HG03103 (cell line): ENCODE measurements at regions not wholly inside any gene's neighbourhood (a gene's known extent, or its start where the extent isn't known, plus 50 kb on each side); places are given as distances from the start of the nearest gene placed in this dataset.
"Not testable (repeated sequence)": the region's sequence is repeated elsewhere in the genome, so short reads cannot be mapped to it uniquely, and the experiment has no call there.

Experiments
- ATAC-seq: cut with Tn5 transposase; IDR thresholded peaks from one replicate; pipeline ENCODE4 v1.9.1; 2021; ENCODE audit warnings: low read depth; ENCODE audit not compliant: unreplicated experiment

DNA sequence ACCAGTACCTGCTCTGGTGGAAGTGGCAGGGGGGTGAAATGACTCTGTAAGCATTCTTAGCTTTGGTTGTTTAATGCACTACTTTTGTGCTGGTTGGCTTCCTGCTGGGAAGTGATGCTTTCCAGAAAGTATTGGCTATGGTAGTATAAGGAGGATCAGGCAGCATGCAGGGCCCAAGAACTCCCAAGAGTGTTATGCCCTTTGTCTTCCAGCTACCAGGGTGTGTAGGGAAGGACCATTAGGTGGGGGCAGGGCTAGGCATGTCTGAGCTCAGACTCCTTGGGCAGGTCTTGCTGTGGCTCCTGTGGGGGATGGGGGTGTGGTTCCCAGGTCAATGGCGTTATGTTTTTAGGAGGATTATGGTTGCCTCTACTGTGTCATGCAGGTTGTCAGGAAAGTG is 135.8 kb upstream of the TRPC7 start:
- no peak for ATAC-seq

DNA sequence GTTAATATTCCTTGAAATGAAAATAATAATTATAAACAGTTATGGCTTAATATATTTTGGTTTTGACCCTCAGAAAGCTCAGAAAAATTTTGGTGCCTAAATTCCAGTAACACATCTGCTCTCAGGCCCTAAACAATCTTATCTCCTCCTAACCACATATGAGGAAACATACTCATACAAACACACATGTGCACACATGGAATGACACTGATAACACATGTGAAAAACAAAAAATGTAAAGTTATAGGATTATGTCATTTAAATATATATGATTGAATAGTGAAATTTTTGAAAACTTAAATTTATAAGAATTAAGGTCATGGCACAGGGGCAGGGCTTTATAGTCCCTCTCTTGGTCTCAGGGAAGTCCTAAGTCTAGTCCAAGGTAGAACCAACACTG is 127.2 kb upstream of the TRPC7 start:
- no peak for ATAC-seq

DNA sequence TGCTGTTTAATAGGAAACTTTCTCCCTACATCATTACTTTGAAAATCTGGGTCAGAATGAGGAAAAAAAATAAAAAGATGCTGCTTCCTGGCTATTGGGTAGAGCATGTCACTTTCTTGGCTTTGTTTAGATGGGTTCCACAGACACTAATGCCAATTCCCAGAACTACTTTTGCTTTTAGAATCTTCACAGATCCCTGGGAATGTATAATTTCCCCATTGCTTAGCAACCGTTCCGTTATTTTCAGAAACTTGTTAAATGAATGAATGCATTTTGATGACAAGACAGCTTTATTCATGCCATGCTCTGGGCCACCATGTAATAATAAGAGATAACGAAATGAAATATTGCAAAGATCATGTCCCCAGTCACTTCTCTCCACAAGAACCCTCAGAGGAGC is 126.5 kb upstream of the TRPC7 start:
- no peak for ATAC-seq

DNA sequence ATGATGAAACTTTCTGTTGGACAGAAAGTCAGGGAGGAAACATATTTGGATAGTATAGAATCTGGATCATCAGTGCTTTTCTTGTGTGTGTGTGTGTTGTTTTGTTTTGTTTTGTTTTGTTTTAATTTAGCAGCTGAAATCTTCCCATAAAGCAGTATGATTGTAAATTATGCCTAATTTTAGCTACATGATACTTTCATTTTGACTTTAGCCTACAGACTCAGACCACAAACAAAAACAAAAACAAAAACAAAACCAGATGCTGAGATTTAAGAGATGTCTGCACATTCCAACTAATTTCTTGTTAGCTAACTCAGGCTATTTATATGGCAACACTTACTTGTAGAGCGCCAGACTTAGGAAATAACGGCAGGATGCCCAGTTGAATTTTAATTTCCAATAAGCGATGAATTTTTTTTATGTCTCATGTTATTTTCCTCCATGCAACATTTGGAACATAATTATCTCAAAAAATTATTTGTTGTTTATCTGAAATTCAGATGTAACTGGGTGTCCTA is 119.5 kb upstream of the TRPC7 start:
- ATAC-seq: no peak

DNA sequence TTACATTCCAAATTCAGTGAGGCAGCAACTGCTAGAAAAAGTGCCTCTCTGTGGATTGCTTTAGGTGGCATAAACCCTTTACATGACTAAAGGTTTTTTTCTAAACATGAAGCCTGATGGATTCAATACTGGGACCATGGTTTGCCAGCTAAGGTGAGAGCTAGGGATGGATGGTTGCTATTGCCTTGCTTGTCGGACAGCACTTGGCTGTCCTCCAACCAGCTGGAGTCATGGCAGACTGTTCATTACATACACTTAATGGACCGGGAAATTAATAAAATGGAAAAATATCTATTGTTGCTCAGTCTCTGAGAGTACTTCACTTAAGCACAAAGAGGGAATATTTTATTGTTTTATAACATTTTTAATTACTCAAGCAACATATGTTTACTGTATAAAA is 116.9 kb upstream of the TRPC7 start:
- ATAC-seq: no peak

DNA sequence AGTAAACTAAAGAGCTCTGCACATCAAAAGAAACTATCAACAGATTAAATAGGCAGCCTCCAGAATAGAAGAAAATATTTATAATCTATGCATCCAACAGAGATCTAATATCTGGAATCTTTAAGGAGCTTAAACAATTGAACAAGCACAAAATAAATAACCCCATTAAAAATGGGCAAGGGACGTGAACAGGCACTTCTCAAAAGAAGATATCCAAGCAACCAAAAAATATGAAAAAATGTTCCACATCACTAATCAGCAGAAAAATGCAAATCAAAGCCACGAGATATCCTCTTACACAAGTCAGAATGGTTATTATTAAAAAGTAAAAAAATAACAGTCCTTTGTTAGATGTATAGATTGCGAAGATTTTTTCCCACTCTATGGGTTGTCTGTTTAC is 109.1 kb upstream of the TRPC7 start:
- ATAC-seq: no peak

DNA sequence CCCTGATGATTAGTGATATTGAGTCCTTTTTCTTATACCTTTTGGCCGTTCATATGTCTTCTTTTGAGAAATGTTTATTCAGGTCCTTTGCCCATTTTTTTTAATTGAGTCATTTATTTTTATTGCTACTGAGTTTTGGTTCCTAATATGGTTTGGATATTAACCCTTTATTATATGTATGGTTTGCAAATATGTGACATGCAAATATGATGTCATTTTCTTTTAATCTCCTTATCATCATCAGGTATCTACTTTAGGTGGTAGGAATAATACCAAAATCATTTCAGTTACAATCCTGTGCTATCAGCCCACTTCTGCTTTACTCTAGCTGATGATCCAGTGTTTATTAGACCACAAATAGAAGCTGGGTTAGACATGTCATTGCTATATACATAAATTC is 102.3 kb upstream of the TRPC7 start:
- ATAC-seq: no peak

DNA sequence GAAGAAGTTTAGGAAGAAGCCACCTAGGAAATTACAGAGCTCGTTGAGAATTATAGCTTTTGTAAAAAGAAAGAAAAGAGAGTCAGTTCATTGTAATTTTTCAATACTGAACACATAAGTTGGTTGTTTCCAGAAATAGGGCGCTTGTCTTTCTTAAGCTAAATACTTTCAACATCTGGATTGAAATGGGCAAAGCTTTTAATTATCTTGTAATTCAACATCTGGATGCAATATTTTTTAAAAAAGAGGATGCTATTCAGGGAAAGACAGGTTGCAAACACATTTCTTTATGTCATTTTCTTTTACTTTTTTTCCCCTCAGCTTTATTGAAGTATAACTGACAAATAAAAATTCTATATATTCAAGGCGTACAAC is 100.7 kb upstream of the TRPC7 start:
- no peak for ATAC-seq

DNA sequence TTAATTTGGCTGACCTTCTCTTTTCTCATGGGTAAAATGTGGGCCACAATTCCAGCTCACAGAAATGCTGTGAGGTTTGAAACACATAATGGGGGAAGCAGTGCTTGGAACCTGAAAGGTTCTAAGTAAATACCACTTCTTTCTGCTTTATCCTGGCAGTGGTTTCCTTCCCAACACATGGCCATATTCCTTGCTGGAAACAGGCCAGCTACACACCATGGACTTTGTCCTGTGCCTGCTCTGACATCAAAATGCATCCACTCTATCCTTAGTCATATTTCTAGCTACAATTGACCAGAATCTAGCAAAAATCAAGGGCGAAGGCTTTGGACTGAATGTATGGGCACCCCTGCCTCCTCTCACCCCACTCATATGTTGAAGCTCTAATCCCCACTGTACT is 93.1 kb upstream of the TRPC7 start:
- ATAC-seq: no peak

DNA sequence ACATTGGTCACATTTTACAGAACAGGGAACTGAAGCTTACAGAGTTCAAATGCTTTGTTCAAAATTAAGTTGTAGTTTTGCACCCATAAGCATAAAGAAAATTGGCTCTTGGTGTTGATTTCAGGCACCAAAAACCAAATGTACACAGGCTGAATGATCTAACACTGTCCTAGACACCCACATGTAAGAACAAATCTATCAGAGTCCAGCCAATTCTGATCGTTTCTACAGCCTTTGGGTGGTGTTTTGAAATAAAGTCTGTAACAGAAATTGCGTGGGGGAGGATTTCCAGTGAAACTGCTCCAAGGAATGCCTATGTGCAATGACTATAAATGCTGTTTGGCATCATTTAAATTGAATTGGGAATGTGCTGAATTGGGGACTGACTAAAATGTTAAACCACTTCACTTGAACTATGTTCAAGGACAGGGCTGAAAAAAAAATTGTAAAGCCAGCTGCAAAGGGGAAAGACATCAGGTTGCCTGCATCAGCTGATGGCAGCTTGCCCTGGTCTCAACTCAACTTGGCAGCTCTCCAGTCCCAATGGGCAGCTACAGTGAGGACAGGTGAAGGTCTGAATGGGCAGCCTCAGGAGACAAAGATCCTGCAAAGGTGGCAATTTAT is 92.2 kb upstream of the TRPC7 start:
- no peak for ATAC-seq

DNA sequence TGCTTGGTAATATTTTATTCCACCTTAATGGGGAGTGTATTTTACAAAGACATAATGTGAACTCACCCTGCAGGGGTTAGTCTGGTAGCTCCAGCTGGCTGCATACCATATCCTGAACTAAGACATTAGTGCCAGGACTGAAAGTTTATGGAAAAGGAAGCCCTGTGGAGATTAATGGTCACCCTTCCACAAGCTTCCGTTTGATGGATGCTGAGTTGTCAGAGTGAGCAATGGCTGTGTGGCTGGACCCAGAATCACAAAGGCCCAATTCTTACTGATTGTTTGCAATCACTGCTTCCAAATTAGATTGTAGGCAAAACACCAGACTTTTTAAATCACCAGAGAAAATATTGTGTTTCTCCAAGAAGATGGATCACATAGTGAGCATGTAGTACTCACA is 90.1 kb upstream of the TRPC7 start:
- no peak for ATAC-seq

DNA sequence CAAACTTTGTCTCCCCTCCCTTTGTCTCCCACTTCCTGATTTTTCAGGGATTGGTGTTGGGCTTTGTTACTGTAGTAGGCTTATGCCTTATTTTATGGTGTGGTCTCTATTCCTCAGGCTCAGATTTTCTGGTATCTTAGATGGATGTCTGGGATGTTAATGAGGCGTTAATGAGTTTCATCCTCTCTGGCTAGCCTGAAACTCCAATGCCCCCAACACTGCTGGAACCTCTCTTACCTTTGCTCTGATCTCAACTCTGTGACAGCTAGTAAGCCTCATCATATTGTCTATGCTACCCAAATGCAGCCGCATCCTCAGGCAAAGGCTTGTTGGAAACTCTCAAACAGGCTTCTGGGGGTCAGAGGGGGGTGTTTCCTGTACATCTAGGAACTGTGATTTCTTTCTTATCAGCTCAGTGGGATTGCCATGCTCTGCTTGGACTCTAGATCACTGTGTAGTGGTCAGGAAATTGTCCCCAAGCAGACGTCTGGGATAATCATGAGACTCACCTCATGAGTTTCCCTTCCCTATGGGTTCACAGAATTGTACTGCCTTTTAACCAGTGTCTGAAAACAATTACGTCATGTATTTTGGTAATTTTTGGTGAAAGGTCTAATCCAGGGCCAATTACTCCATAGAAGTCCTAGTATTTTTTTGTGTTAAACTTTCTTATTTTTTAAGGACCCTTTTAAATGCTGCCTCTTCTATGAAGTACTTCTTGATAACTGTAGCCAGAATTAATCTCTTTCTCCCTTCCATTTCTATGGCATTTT is 88.8 kb upstream of the TRPC7 start:
- no peak for ATAC-seq

DNA sequence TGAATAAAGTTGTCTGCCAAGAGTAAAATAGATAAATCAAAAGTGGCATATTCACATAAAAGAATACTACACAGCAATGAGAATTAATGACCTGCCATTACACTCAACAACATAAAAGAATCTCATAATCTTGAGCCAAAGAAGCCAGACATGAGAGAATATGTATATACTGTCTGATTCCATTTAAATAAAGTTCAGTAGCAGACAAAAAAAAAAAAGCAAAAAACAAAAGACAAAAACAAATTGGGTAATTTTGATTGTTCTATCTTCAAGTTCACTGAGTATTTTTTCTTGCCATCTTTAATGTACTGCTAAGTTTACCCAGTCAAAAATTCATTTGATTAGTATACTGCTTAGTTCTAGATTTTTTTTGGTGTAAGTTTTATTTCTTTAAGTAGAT is 87.9 kb upstream of the TRPC7 start:
- ATAC-seq: no peak

DNA sequence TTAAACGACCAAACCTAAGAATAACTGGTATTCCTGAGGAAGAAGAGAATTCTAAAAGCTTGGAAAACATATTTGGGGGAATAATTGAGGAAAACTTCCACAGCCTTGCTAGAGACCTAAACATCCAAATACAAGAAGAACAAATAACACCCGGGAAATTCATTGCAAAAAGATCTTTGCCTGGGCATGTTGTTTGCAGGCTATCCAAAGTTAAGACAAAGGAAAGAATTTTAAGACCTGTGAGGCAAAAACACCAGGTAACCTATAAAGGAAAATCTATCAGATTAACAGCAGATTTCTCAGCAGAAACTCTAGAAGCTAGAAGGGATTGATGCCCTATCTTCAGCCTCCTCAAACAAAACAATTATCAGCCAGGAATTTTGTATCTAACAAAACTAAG is 82.2 kb upstream of the TRPC7 start:
- not testable (repeated sequence) for ATAC-seq

DNA sequence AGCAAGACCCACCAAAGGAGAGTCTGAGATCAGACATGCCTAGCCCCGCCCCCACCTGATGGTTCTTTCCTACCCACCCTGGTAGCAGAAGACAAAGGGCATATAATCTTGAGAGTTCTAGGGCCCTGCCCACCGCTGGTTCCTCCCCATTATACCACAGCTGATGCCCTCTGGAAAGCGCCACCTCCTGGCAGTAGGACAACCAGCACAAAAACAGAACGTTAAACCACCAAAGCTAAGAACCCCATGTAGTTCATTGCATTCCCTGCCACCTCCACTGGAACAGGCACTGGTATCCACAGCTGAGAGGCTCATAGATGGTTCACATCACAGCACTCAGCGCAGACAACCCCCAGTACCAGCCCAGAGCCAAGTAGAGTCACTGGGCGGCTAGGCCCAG is 81.2 kb upstream of the TRPC7 start:
- ATAC-seq: no peak

DNA sequence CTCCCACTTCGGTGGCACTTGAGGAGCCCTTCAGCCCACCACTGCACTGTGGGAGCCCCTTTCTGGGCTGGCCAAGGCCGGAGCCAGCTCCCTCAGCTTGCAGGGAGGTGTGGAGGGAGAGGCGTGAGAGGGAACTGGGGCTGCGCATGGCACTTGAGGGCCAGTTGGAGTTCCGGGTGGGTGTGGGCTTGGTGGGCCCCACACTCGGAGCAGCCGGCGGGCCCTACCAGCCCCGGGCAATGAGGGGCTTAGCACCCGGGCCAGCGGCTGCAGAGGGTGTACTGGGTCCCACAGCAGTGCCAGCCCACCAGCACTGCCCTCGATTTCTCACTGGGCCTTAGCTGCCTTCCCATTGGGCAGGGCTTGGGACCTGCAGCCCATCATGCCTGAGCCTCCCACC is 78.8 kb upstream of the TRPC7 start:
- ATAC-seq: not testable (repeated sequence)

DNA sequence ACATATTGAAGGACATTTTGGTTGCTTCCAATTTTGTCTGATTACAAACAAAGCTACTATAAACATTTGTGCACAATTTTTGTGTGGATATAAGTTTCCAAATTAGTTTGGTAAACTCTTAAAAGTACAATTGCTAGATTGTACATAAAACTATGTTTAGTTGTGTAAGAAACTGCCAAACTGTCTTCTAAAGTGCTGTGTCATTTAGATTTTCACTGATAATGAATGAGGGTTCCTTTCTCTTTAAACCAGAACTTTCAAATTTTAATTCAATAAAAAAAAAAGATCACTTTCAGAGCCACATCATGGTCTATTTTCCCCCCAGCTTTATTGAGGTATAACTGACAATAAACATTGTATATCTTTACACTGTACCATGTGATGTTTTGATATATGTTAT is 74.0 kb upstream of the TRPC7 start:
- ATAC-seq: no peak

DNA sequence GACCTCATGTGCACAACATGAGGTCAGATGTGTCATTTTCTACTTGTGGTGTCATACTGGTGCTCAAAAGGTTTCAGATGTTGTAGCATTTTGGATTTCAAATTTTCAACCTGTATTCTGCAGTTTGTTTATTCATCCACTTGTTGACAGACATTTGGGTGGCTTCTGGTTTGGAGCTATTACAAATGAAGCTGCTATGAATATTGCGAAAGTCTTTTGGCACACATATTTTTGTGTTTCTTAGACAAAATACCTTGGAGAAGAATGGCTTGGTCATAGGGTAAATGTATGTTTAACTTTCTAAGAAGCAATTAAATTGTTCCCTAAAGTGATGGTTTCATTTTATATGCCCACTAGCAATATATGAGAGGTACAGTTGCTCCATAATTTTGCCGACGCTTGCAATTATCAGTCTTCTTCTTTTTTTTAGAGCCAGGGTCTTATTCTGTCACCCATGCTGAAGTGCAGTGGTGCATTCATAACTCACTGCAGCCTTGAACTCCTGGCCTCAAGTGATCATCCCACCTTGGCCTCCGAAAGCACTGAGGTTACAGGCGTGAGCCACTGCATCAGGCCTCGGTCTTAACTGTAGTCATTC is 70.7 kb upstream of the TRPC7 start:
- no peak for ATAC-seq

DNA sequence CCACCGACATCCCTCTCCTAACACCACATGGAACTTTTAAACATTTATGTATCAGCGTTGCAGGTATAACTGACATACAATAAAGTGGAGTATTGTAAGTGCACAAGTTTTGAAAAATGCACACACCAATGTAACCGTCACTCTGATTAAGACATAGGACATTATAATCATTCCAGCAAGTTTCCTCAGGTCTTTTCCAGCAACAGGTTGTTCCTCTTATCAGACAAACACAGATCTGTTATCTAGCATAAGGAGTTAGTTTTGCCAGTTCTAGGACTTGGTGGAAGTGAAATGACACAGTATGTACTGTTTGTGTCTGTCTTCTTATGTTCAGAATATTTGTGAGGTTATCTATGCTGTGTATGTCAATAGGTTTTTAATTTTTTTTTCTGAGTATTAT is 69.5 kb upstream of the TRPC7 start:
- ATAC-seq: no peak

DNA sequence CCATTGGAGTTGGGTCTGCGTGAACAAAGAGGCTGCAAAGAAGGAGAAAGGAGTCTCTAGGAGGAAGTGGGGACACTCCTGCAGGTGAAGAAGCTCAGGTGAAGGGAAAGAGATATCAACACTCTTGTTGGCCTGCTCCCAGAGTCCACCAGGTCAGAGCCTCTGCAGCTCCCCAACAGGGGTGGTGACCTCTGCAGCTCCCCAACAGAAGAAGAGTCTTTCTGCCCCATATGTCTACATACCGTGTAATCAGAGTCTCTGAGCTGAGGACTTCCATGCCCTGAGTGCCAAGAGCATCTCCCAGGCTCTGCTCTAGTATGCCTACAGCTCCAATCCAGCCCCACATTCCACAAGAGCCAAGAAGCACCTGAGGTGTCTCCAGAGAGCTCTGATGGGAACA is 67.4 kb upstream of the TRPC7 start:
- no peak for ATAC-seq

DNA sequence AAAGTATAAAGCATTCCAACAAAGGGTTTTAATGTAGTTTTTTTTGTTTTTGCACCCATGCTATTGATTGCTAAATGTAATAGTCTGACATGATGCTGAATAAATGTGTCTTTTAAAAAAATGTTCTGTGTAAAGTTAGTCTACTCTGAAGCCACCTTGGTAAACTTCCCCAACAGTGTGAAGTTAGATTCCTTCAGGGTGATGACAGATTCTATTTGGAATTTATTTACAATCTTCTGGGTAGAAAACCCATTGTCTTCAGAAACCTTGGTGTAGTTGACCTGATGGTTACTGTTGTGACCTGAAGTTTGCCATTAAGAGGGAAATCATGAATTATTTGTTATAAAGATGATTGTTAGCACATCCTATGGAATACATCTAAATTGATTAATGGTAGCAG is 64.7 kb upstream of the TRPC7 start:
- no peak for ATAC-seq

DNA sequence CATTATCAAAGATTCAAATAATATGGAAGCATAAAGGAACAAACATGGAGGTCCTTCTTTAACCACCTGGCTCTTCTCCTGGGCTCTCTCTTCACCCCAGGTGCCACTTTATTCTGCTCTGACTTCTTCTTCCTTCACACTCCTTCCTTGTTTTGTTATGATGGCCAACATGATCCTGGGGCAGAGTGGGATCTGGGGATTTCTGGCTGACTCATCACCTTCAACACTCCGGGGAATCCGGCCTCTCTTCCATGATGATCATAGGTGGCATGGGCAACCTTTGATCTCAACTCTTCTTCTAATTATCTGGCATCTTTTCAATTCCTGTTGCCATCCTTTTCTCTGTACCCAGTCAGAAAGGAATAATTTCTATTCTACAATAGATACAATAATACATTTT is 62.1 kb upstream of the TRPC7 start:
- no peak for ATAC-seq
